OCI-LY1 (cell line): ENCODE measurements at regions not wholly inside any gene's neighbourhood (a gene's known extent, or its start where the extent isn't known, plus 50 kb on each side); places are given as distances from the start of the nearest gene placed in this dataset.

Experiments used
- CTCF ChIP-seq: fragments of 200-600 bp; sonication (generic), shearing (Covaris generic); IDR thresholded peaks from 2 replicates; pipeline ENCODE4 v1.5.1; 2017; ENCODE audit warnings: mild to moderate bottlenecking, antibody characterized with exemption, low read length, moderate library complexity, mixed read lengths
- EZH2 ChIP-seq: fragments of 200-600 bp; sonication (generic), shearing (Covaris generic); IDR thresholded peaks from 2 replicates; pipeline ENCODE4 v1.8.0; 2017; ENCODE audit warnings: borderline replicate concordance, mixed run types, mild to moderate bottlenecking, antibody characterized with exemption, low read length, moderate library complexity, mixed read lengths

GRCh38 chr2:223196331-223196730, 144.3 kb downstream of the KCNE4 start:
- no peak for TF ChIP-seq CTCF
- TF ChIP-seq EZH2 = no peak
